HepG2 (cell line): ENCODE measurements at regions not wholly inside any gene's neighbourhood (a gene's known extent, or its start where the extent isn't known, plus 50 kb on each side); places are given as distances from the start of the nearest gene placed in this dataset.

Experiments
- ATAC-seq: fragments of 200-7000 bp; cut with Tn5 transposase; 3 replicates; pipeline ENCODE4 v1.9.1; 2020; ENCODE audit warnings: mild to moderate bottlenecking, moderate library complexity
- BruUV-seq: library from RNA; stranded (reverse); fragments of 400-500 nt; replicated peaks from 2 replicates; lab custom pipeline; 2021; lab: Mats Ljungman, UMichigan
- CTCF ChIA-PET: fragments of 300-600 bp; formaldehyde crosslinking; extraction: SDS; loops from one replicate; lab custom pipeline; 2021; ENCODE audit warnings: low total read pairs, inconsistent platforms, low intra/inter-chr PET ratio; lab: Yijun Ruan, JAX
- POLR2A ChIA-PET: fragments of 350-600 bp; sonication (Branson Sonifier 250); formaldehyde crosslinking; loops from one replicate; lab custom pipeline; 2020; ENCODE audit warnings: antibody characterized with exemption, inconsistent platforms; lab: Yijun Ruan, JAX
- DNase-seq: peaks from one replicate; pipeline ENCODE4 v3.0.0-alpha.2; 2015; ENCODE audit warnings: low spot score
- FAIRE-seq: peaks from 3 replicates; lab custom pipeline; 2011; peaks lifted over from hg19 to GRCh38; lab: Jason Lieb, UNC
- H2AFZ ChIP-seq: one replicate; pipeline ENCODE4 v1.6.1; 2011; ENCODE audit warnings: low read length, inconsistent platforms
- H3K27ac ChIP-seq: fragments of 300-600 bp; 3 replicates; pipeline ENCODE4 v1.8.0; 2011; ENCODE audit warnings: mixed run types, mild to moderate bottlenecking, mixed read lengths, low read length, inconsistent platforms; ENCODE audit not compliant: insufficient read depth; ENCODE audit errors: extremely low read length
- H3K27me3 ChIP-seq, 2 experiments: fragments of 200-600 bp in 1 of 2; 2 replicates in 1 of 2; 3 replicates in 1 of 2; pipeline versions ENCODE4 v1.6.0 to v1.8.0; 2011; ENCODE audit warnings: low read length in 2 of 2, mild to moderate bottlenecking in 2 of 2, moderate library complexity in 2 of 2, inconsistent platforms in 1 of 2; ENCODE audit not compliant: insufficient read depth in 2 of 2, control insufficient read depth in 1 of 2
- H3K36me3 ChIP-seq, 2 experiments: fragments of 200-600 bp in 1 of 2; replicated peaks in 1 of 2; 2 replicates in 1 of 2; 3 replicates in 1 of 2; pipeline versions ENCODE4 v1.5.1 to v1.8.0; 2011; ENCODE audit warnings: low read length in 2 of 2, inconsistent platforms in 1 of 2; ENCODE audit not compliant: insufficient read depth in 2 of 2, control insufficient read depth in 1 of 2
- H3K4me1 ChIP-seq: 2 replicates; pipeline ENCODE4 v1.5.1; 2012; ENCODE audit warnings: low read length, inconsistent platforms; ENCODE audit not compliant: insufficient read depth
- H3K4me2 ChIP-seq: 2 replicates; pipeline ENCODE4 v1.6.0; 2011; ENCODE audit warnings: low read depth, low read length, inconsistent platforms
- H3K4me3 ChIP-seq, 3 experiments: fragments of 200-600 bp in 1 of 3; sonication (generic), shearing (Covaris generic) in 1 of 3; replicated peaks in 1 of 3; 2 replicates each; pipeline ENCODE4 v1.5.1; 2011 to 2016; ENCODE audit warnings: low read length in 3 of 3, inconsistent platforms in 2 of 3, low read depth in 2 of 3, mild to moderate bottlenecking in 2 of 3, control low read depth in 1 of 3, mixed read lengths in 1 of 3; ENCODE audit not compliant: insufficient read depth in 1 of 3
- H3K79me2 ChIP-seq: one replicate; pipeline ENCODE4 v1.6.1; 2011; ENCODE audit warnings: low read length, inconsistent platforms; ENCODE audit not compliant: insufficient read depth
- H3K9ac ChIP-seq: 2 replicates; pipeline ENCODE4 v1.6.0; 2011; ENCODE audit warnings: mild to moderate bottlenecking, low read depth, low read length, inconsistent platforms; ENCODE audit not compliant: insufficient read depth
- H3K9me3 ChIP-seq: 2 replicates; pipeline ENCODE4 v1.5.1; 2012; ENCODE audit warnings: mild to moderate bottlenecking, low read length
- H4K20me1 ChIP-seq: 2 replicates; pipeline ENCODE4 v1.6.0; 2011; ENCODE audit warnings: inconsistent platforms, mild to moderate bottlenecking, low read length, moderate library complexity; ENCODE audit not compliant: insufficient read depth
- FOSL1 ChIP-seq: sonication (generic); formaldehyde crosslinking; IDR thresholded peaks from 2 replicates; pipeline ENCODE4 v1.9.0; 2021; ENCODE audit warnings: missing genetic modification reagents, borderline replicate concordance
- HOXA3 ChIP-seq: sonication (generic); formaldehyde crosslinking; IDR thresholded peaks from 2 replicates; pipeline ENCODE4 v1.5.0; 2020; ENCODE audit warnings: missing genetic modification reagents
- MEIS1 ChIP-seq: sonication (generic); formaldehyde crosslinking; IDR thresholded peaks from 2 replicates; pipeline ENCODE4 v1.9.0; 2021; ENCODE audit warnings: mild to moderate bottlenecking, missing genetic modification reagents, moderate library complexity, borderline replicate concordance
- NONO ChIP-seq, 2 experiments: fragments of 450-650 bp in 1 of 2; sonication (generic) in 1 of 2; formaldehyde crosslinking in 1 of 2; IDR thresholded peaks in 1 of 2; conservative IDR thresholded peaks in 1 of 2; 2 replicates each; pipeline versions ENCODE4 v1.6.1 to v1.8.0; 2017 to 2022; ENCODE audit warnings: mild to moderate bottlenecking in 1 of 2, missing genetic modification reagents in 1 of 2, moderate library complexity in 1 of 2
- RAD21 ChIP-seq: fragments of 450-650 bp; formaldehyde crosslinking; IDR thresholded peaks from 2 replicates; pipeline ENCODE4 v1.5.0; 2020; ENCODE audit warnings: mild to moderate bottlenecking
- SAFB2 ChIP-seq: sonication (generic); formaldehyde crosslinking; IDR thresholded peaks from 2 replicates; pipeline ENCODE4 v1.5.1; 2020; ENCODE audit warnings: missing genetic modification reagents, low read depth, mild to moderate bottlenecking, borderline replicate concordance
- SP4 ChIP-seq: sonication (generic); formaldehyde crosslinking; IDR thresholded peaks from 2 replicates; pipeline ENCODE4 v1.8.1; 2023; ENCODE audit warnings: mild to moderate bottlenecking, missing genetic modification reagents
- ZNF17 ChIP-seq: sonication (generic); formaldehyde crosslinking; IDR thresholded peaks from 2 replicates; pipeline ENCODE4 v1.5.0; 2020; ENCODE audit warnings: mild to moderate bottlenecking, missing genetic modification reagents
- ZNF232 ChIP-seq: sonication (generic); formaldehyde crosslinking; IDR thresholded peaks from 2 replicates; pipeline ENCODE4 v1.4.0; 2020; ENCODE audit warnings: missing genetic modification reagents, borderline replicate concordance
- ZNF430 ChIP-seq: sonication (generic); formaldehyde crosslinking; IDR thresholded peaks from 2 replicates; pipeline ENCODE4 v1.9.0; 2021; ENCODE audit warnings: mild to moderate bottlenecking, missing genetic modification reagents
- ZNF543 ChIP-seq: sonication (generic); formaldehyde crosslinking; IDR thresholded peaks from 2 replicates; pipeline ENCODE4 v1.4.0; 2020; ENCODE audit warnings: mild to moderate bottlenecking, missing genetic modification reagents
- ZNF839 ChIP-seq: sonication (generic); formaldehyde crosslinking; IDR thresholded peaks from 2 replicates; pipeline ENCODE4 v1.4.0; 2020; ENCODE audit warnings: missing genetic modification reagents, mild to moderate bottlenecking, borderline replicate concordance
- ZNF850 ChIP-seq: sonication (generic); formaldehyde crosslinking; conservative IDR thresholded peaks from 2 replicates; pipeline ENCODE4 v1.9.0; 2021; ENCODE audit warnings: mild to moderate bottlenecking, missing genetic modification reagents
- WGBS: methylation state at CpG from one replicate; pipeline ENCODE4 v1.1.6; 2017; ENCODE audit warnings: low lambda C conversion rate; 5-methylcytosine and 5-hydroxymethylcytosine counted together
- in situ Hi-C: cut with HindIII; loops from 2 replicates; pipeline ENCODE4 v1.10.0; 2017; ENCODE audit warnings: low pct_unique_long_range_greater_than_20kb; ENCODE audit not compliant: extremely low pct_ligation_motif_present
- intact Hi-C: fragments of 100-400 bp; cut with micrococcal nuclease; formaldehyde crosslinking; loops from one replicate; pipeline ENCODE4 v1.10.0; 2022; ENCODE audit not compliant: unreplicated experiment
- TF ChIP-seq, protein P1 (sequence below): sonication (generic); formaldehyde crosslinking; IDR thresholded peaks from 2 replicates; pipeline ENCODE4 v1.4.0; 2020; ENCODE audit warnings: mild to moderate bottlenecking, missing genetic modification reagents
- TF ChIP-seq, protein P2 (sequence below): IDR thresholded peaks from 2 replicates; pipeline ENCODE4 v1.4.0; 2020; ENCODE audit warnings: mild to moderate bottlenecking, missing genetic modification reagents
- TF ChIP-seq, protein P3 (sequence below): IDR thresholded peaks from 2 replicates; pipeline ENCODE4 v1.6.1; 2016; ENCODE audit warnings: mild to moderate bottlenecking, missing biosample characterization, missing genetic modification reagents
- TF ChIP-seq, protein P4 (sequence below): sonication (generic); formaldehyde crosslinking; IDR thresholded peaks from 2 replicates; pipeline ENCODE4 v1.8.0; 2022; ENCODE audit warnings: missing genetic modification reagents, mild to moderate bottlenecking, inconsistent platforms, borderline replicate concordance

- Histone ChIP-seq H3K27me3 (no peaks in the 10 kb centered on the region), H3K27ac (no peak overlapping the region), H2AFZ (no peak overlapping the region), H3K79me2 (no peaks in the 10 kb centered on the region), H3K4me1 (peaks cover 10% of the 10 kb centered on the region), H3K9me3 (no peaks in the 10 kb centered on the region), H3K36me3 (no peaks in the 10 kb centered on the region), H3K4me3 (no peak overlapping the region), H3K9ac (no peak overlapping the region), H4K20me1 (no peaks in the 10 kb centered on the region), H3K4me2 (no peak overlapping the region)
- no peak for DNase-seq
- BruUV-seq, result no TSS peak
- intact Hi-C loops, result no loop called here
- in situ Hi-C loops, result loop anchor here (5.0 kb wide), 1 partner anchor 64 kb away; no protein-coding TSS in a partner anchor
- 51% methylated on average over 11 of the region's 12 CpGs for WGBS
- TF ChIP-seq ZNF850 (CRISPR knock-in tag) (no peak), SP4 (no peak), ZNF839 (CRISPR knock-in tag) (no peak), RAD21 (CRISPR knock-in tag) (no peak), ZNF430 (CRISPR knock-in tag) (no peak), HOXA3 (CRISPR knock-in tag) (no peak), MEIS1 (no peak), SAFB2 (CRISPR knock-in tag) (no peak), FOSL1 (CRISPR knock-in tag) (no peak), ZNF232 (no peak), ZNF543 (CRISPR knock-in tag) (no peak), ZNF17 (no peak), NONO (IDR thresholded peaks at IDR 0.05) (no peak), NONO (CRISPR knock-in tag; conservative IDR thresholded peaks at IDR 0.05) (no peak)
- TF ChIP-seq, protein P1, sequence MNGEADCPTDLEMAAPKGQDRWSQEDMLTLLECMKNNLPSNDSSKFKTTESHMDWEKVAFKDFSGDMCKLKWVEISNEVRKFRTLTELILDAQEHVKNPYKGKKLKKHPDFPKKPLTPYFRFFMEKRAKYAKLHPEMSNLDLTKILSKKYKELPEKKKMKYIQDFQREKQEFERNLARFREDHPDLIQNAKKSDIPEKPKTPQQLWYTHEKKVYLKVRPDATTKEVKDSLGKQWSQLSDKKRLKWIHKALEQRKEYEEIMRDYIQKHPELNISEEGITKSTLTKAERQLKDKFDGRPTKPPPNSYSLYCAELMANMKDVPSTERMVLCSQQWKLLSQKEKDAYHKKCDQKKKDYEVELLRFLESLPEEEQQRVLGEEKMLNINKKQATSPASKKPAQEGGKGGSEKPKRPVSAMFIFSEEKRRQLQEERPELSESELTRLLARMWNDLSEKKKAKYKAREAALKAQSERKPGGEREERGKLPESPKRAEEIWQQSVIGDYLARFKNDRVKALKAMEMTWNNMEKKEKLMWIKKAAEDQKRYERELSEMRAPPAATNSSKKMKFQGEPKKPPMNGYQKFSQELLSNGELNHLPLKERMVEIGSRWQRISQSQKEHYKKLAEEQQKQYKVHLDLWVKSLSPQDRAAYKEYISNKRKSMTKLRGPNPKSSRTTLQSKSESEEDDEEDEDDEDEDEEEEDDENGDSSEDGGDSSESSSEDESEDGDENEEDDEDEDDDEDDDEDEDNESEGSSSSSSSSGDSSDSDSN (CRISPR knock-in tag), result no peak
- TF ChIP-seq, protein P2, sequence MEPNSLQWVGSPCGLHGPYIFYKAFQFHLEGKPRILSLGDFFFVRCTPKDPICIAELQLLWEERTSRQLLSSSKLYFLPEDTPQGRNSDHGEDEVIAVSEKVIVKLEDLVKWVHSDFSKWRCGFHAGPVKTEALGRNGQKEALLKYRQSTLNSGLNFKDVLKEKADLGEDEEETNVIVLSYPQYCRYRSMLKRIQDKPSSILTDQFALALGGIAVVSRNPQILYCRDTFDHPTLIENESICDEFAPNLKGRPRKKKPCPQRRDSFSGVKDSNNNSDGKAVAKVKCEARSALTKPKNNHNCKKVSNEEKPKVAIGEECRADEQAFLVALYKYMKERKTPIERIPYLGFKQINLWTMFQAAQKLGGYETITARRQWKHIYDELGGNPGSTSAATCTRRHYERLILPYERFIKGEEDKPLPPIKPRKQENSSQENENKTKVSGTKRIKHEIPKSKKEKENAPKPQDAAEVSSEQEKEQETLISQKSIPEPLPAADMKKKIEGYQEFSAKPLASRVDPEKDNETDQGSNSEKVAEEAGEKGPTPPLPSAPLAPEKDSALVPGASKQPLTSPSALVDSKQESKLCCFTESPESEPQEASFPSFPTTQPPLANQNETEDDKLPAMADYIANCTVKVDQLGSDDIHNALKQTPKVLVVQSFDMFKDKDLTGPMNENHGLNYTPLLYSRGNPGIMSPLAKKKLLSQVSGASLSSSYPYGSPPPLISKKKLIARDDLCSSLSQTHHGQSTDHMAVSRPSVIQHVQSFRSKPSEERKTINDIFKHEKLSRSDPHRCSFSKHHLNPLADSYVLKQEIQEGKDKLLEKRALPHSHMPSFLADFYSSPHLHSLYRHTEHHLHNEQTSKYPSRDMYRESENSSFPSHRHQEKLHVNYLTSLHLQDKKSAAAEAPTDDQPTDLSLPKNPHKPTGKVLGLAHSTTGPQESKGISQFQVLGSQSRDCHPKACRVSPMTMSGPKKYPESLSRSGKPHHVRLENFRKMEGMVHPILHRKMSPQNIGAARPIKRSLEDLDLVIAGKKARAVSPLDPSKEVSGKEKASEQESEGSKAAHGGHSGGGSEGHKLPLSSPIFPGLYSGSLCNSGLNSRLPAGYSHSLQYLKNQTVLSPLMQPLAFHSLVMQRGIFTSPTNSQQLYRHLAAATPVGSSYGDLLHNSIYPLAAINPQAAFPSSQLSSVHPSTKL, result no peak
- TF ChIP-seq, protein P3, sequence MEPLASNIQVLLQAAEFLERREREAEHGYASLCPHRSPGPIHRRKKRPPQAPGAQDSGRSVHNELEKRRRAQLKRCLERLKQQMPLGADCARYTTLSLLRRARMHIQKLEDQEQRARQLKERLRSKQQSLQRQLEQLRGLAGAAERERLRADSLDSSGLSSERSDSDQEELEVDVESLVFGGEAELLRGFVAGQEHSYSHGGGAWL, result no peak
- TF ChIP-seq, protein P4, sequence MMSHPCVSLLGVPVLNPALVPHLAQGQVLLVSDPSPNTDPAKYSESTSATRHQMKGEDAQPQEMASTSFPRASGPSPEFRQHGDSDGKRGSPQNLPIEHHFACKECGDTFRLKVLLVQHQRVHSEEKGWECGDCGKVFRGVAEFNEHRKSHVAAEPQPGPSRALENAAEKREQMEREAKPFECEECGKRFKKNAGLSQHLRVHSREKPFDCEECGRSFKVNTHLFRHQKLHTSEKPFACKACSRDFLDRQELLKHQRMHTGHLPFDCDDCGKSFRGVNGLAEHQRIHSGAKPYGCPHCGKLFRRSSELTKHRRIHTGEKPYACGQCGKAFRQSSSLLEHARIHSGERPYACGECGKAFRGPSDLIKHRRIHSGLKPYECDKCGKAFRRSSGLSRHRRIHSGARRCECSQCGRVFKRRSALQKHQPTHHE, result no peak
- ChIA-PET CTCF (no interaction called here), POLR2A (no interaction called here)
- FAIRE-seq, result no peak
- ATAC-seq, result no peak
Measured at GRCh38 chr15:70573121-70573850, 190.1 kb downstream of the UACA start.
